ENCODE measurements at regions not wholly inside any gene's neighbourhood (a gene's known extent, or its start where the extent isn't known, plus 50 kb on each side); places are given as distances from the start of the nearest gene placed in this dataset.

DNA sequence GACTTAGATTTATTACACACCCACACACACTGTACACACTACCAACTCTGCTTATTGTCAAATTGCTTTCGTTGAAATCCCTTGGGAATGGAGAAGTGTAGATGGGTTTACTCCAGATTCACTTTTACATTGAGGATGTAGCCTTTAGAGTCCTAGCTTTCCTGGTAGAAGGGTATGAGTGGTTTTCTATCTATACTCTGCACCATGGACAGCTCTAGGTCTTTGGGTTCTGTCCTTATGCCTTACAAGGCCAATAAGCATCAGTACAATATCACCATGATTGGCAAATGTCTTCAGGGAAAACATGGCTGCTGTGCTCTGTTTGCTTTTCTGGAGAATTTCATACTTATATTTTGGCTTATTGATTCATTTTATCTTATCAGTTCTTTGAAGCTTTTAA, 1063.9 kb downstream of the SLC6A15 start:
- ATAC-seq (ENCODE audit: low read depth) (no peak), DNase-seq (no peak)
- Mint-ChIP-seq H3K36me3 (ENCODE audit: low read depth) (no peaks in the 10 kb centered on the region), H3K27me3 (no peaks in the 10 kb centered on the region), H3K9me3 (no peaks in the 10 kb centered on the region), H3K4me3 (no peak overlapping the region), H3K4me1 (no peaks in the 10 kb centered on the region), H3K27ac (no peak overlapping the region)
- intact Hi-C loops (cut with micrococcal nuclease), result no loop called here
- ChIA-PET CTCF (no interaction called here), POLR2A (no interaction called here)
- TF ChIP-seq, protein P1, sequence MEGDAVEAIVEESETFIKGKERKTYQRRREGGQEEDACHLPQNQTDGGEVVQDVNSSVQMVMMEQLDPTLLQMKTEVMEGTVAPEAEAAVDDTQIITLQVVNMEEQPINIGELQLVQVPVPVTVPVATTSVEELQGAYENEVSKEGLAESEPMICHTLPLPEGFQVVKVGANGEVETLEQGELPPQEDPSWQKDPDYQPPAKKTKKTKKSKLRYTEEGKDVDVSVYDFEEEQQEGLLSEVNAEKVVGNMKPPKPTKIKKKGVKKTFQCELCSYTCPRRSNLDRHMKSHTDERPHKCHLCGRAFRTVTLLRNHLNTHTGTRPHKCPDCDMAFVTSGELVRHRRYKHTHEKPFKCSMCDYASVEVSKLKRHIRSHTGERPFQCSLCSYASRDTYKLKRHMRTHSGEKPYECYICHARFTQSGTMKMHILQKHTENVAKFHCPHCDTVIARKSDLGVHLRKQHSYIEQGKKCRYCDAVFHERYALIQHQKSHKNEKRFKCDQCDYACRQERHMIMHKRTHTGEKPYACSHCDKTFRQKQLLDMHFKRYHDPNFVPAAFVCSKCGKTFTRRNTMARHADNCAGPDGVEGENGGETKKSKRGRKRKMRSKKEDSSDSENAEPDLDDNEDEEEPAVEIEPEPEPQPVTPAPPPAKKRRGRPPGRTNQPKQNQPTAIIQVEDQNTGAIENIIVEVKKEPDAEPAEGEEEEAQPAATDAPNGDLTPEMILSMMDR (IDR thresholded peaks at IDR 0.05), result no peak

DNA sequence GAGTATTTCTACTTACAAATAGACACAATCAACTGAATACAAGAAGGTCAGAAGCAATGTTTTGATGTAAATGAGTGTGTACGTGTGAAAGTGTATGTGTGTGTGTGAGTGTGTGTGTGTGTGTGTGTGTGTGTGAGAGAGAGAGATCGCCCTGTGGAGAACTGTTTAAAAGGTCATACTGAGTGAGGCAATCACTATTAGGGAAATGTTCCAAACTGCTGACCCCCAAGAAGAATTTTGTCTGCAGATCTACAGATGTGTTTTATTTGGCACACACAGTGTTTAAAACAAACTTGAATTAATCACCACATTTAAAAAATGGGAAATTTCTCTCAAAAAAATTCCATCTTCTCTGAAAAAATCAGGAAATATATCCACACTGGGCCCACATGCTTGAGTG, 1069.1 kb downstream of the SLC6A15 start:
- intact Hi-C loops (cut with micrococcal nuclease), result no loop called here
- Mint-ChIP-seq H3K4me3 (no peak overlapping the region), H3K9me3 (no peaks in the 10 kb centered on the region), H3K27me3 (no peaks in the 10 kb centered on the region), H3K36me3 (ENCODE audit: low read depth) (no peaks in the 10 kb centered on the region), H3K4me1 (no peaks in the 10 kb centered on the region), H3K27ac (no peak overlapping the region)
- TF ChIP-seq, protein P1 (IDR thresholded peaks at IDR 0.05), result no peak
- ChIA-PET CTCF (no interaction called here), POLR2A (no interaction called here)
- ATAC-seq (ENCODE audit: low read depth) (no peak), DNase-seq (no peak)

DNA sequence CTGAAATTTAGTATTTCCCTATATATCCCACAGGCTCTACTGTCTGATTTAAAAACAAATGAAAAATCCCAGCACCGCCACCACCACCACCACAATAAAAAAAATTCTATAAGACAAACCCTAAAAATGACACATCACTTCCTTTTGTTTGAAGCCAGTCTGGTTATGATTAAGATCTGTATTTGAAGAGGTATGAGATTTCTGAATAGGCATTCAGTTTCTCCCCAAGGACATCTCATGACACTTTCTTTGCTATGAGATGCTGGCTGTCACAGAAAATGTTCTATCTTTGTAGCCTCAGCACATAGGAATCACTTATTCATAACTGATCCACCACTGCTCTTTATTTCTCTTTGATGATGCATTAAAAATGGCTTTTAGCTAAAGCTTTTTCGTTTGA, 1071.0 kb downstream of the SLC6A15 start:
- H3K36me3 Mint-ChIP-seq (ENCODE audit: low read depth), result no peaks in the 10 kb centered on the region
- H3K27ac Mint-ChIP-seq, result no peak overlapping the region
- ATAC-seq (ENCODE audit: low read depth), result no peak
- no peaks in the 10 kb centered on the region for H3K9me3 Mint-ChIP-seq
- no peaks in the 10 kb centered on the region for H3K27me3 Mint-ChIP-seq
- POLR2A ChIA-PET, result no interaction called here
- no peaks in the 10 kb centered on the region for H3K4me1 Mint-ChIP-seq
- intact Hi-C loops (cut with micrococcal nuclease), result no loop called here
- DNase-seq, result no peak
- CTCF ChIA-PET, result no interaction called here
- TF ChIP-seq, protein P1 (IDR thresholded peaks at IDR 0.05), result no peak
- no peak overlapping the region for H3K4me3 Mint-ChIP-seq

DNA sequence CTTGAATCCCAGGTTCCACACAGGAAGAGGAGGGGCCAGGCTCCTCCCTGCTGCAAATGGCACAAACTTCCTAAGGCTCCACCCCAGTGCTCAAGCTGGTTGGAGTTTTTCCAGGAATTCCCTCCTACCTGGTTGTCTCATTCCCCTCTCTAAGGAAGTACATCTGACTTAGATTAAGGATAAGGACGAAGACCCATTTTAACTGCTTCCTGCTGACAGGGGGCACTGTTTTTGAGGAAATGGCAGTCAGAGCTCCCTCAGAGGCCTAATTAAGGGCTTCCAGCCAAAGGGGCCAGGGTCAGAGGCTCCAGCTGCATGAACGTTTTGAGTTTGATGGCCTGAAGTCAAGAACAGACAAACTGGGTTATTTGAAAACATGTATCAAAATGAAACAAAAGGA, 1084.7 kb downstream of the SLC6A15 start:
- Mint-ChIP-seq H3K27me3 (no peaks in the 10 kb centered on the region), H3K27ac (no peak overlapping the region), H3K9me3 (peaks cover 4% of the 10 kb centered on the region), H3K4me1 (no peaks in the 10 kb centered on the region), H3K36me3 (ENCODE audit: low read depth) (no peaks in the 10 kb centered on the region), H3K4me3 (no peak overlapping the region)
- ATAC-seq (ENCODE audit: low read depth), result no peak
- TF ChIP-seq, protein P1 (IDR thresholded peaks at IDR 0.05), result no peak
- ChIA-PET POLR2A (no interaction called here), CTCF (no interaction called here)
- DNase-seq, result no peak
- intact Hi-C loops (cut with micrococcal nuclease), result no loop called here

DNA sequence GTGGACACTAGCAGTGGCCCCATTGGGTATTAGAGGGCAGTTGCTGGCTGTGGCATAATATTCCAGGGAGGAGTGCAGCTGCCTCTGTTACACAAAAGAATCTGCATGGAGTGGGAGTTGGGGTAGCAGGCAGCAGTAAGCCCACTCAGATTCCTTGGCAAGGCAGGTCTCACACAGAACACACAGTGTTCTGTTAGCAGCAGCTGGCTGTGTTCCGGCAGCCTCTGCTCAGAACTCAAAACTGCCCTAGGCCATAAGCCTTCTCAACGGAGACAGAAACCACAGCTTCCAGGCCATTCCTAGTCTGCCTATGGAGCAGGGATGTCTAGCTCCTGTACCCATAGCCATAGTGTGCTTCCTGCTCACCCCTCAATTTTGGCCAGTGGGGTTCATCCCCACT, 1085.4 kb downstream of the SLC6A15 start:
- ChIA-PET CTCF (no interaction called here), POLR2A (no interaction called here)
- Mint-ChIP-seq H3K4me3 (no peak overlapping the region), H3K9me3 (no peaks in the 10 kb centered on the region), H3K27me3 (no peaks in the 10 kb centered on the region), H3K27ac (no peak overlapping the region), H3K36me3 (ENCODE audit: low read depth) (no peaks in the 10 kb centered on the region), H3K4me1 (no peaks in the 10 kb centered on the region)
- TF ChIP-seq, protein P1 (IDR thresholded peaks at IDR 0.05), result no peak
- no peak for ATAC-seq (ENCODE audit: low read depth)
- DNase-seq, result no peak
- intact Hi-C loops (cut with micrococcal nuclease), result no loop called here

Measured in activated B cell treated with CpG ODN at 0.5 μM for 24 hours (primary cell).